H9 (cell line): ENCODE measurements at regions not wholly inside any gene's neighbourhood (a gene's known extent, or its start where the extent isn't known, plus 50 kb on each side); places are given as distances from the start of the nearest gene placed in this dataset.

Experiments
- DNase-seq: peaks from one replicate; pipeline ENCODE4 v3.0.0-alpha.2; 2017
- H2AFZ ChIP-seq: one replicate; pipeline ENCODE4 v1.6.1; 2013; ENCODE audit warnings: mild to moderate bottlenecking, low read length, control low read depth, moderate library complexity
- H2AK5ac ChIP-seq: 2 replicates; pipeline ENCODE4 v1.6.1; 2013; ENCODE audit warnings: low read length, control low read depth, mixed read lengths; ENCODE audit not compliant: insufficient read length
- H2BK120ac ChIP-seq: one replicate; pipeline ENCODE4 v1.6.1; 2013; ENCODE audit warnings: low read depth, mild to moderate bottlenecking, low read length, control low read depth, inconsistent platforms; ENCODE audit not compliant: poor library complexity, severe bottlenecking
- H2BK12ac ChIP-seq: 2 replicates; pipeline ENCODE4 v1.6.1; 2013; ENCODE audit warnings: low read length, control low read depth, mixed read lengths, low read depth; ENCODE audit not compliant: insufficient read length
- H2BK15ac ChIP-seq: 2 replicates; pipeline ENCODE4 v1.6.1; 2013; ENCODE audit warnings: low read depth, low read length, control low read depth
- H2BK20ac ChIP-seq: one replicate; pipeline ENCODE4 v1.6.1; 2013; ENCODE audit warnings: low read depth, mild to moderate bottlenecking, low read length, control low read depth, inconsistent platforms; ENCODE audit not compliant: poor library complexity, severe bottlenecking
- H2BK5ac ChIP-seq: 2 replicates; pipeline ENCODE4 v1.6.1; 2013; ENCODE audit warnings: low read length, control low read depth, mixed read lengths; ENCODE audit not compliant: insufficient read length
- H3K14ac ChIP-seq: 2 replicates; pipeline ENCODE4 v1.6.1; 2013; ENCODE audit warnings: low read length, control low read depth; ENCODE audit not compliant: insufficient read depth
- H3K18ac ChIP-seq: 2 replicates; pipeline ENCODE4 v1.6.1; 2013; ENCODE audit warnings: low read depth, mild to moderate bottlenecking, mixed read lengths, low read length, control low read depth; ENCODE audit not compliant: insufficient read length
- H3K23ac ChIP-seq: 2 replicates; pipeline ENCODE4 v1.6.1; 2013; ENCODE audit warnings: low read length, control low read depth, mixed read lengths, low read depth; ENCODE audit not compliant: insufficient read length
- H3K23me2 ChIP-seq: 2 replicates; pipeline ENCODE4 v1.6.1; 2013; ENCODE audit warnings: low read depth, mild to moderate bottlenecking, mixed read lengths, low read length, control low read depth; ENCODE audit not compliant: insufficient read length, poor library complexity, severe bottlenecking
- H3K27ac ChIP-seq: 2 replicates; pipeline ENCODE4 v1.5.1; 2013; ENCODE audit warnings: low read length, control low read depth, mixed read lengths, low read depth; ENCODE audit not compliant: insufficient read length
- H3K27me3 ChIP-seq: 2 replicates; pipeline ENCODE4 v1.6.1; 2013; ENCODE audit warnings: low read length, control low read depth, inconsistent platforms; ENCODE audit not compliant: insufficient read depth
- H3K4ac ChIP-seq: 2 replicates; pipeline ENCODE4 v1.6.1; 2013; ENCODE audit warnings: low read depth, mild to moderate bottlenecking, control low read depth, inconsistent platforms, low read length, moderate library complexity
- H3K4me1 ChIP-seq: 2 replicates; pipeline ENCODE4 v1.6.1; 2013; ENCODE audit warnings: low read length, control low read depth, inconsistent platforms; ENCODE audit not compliant: insufficient read depth
- H3K4me2 ChIP-seq: 2 replicates; pipeline ENCODE4 v1.6.1; 2013; ENCODE audit warnings: low read length, control low read depth, mixed read lengths; ENCODE audit not compliant: insufficient read length, insufficient read depth
- H3K56ac ChIP-seq: 2 replicates; pipeline ENCODE4 v1.6.1; 2013; ENCODE audit warnings: low read depth, mild to moderate bottlenecking, mixed read lengths, low read length, control low read depth; ENCODE audit not compliant: insufficient read length
- H3K79me1 ChIP-seq: 2 replicates; pipeline ENCODE4 v1.6.1; 2013; ENCODE audit warnings: low read depth, mild to moderate bottlenecking, moderate library complexity, low read length, control low read depth, inconsistent platforms; ENCODE audit not compliant: insufficient read depth, poor library complexity, severe bottlenecking
- H3K79me2 ChIP-seq: 2 replicates; pipeline ENCODE4 v1.6.1; 2013; ENCODE audit warnings: low read length, control low read depth, inconsistent platforms; ENCODE audit not compliant: insufficient read depth
- H3K9ac ChIP-seq: 2 replicates; pipeline ENCODE4 v1.6.1; 2013; ENCODE audit warnings: low read length, control low read depth, mixed read lengths; ENCODE audit not compliant: insufficient read length; ENCODE audit errors: extremely low read depth
- H3K9me3 ChIP-seq: one replicate; pipeline ENCODE4 v1.6.1; 2013; ENCODE audit warnings: low read depth, low read length, inconsistent platforms; ENCODE audit not compliant: control insufficient read depth
- H3T11ph ChIP-seq: one replicate; pipeline ENCODE4 v1.6.1; 2013; ENCODE audit warnings: mild to moderate bottlenecking, low read length, control low read depth, inconsistent platforms
- H4K20me1 ChIP-seq: one replicate; pipeline ENCODE4 v1.6.1; 2013; ENCODE audit not compliant: control insufficient read depth, insufficient read length, insufficient read depth
- H4K5ac ChIP-seq: 2 replicates; pipeline ENCODE4 v1.6.1; 2013; ENCODE audit warnings: low read depth, mild to moderate bottlenecking, mixed read lengths, low read length, control low read depth; ENCODE audit not compliant: insufficient read length
- H4K8ac ChIP-seq: replicated peaks from 2 replicates; pipeline ENCODE4 v1.6.1; 2013; ENCODE audit warnings: low read length, control low read depth, mixed read lengths, low read depth; ENCODE audit not compliant: insufficient read length
- H4K91ac ChIP-seq: 2 replicates; pipeline ENCODE4 v1.6.1; 2013; ENCODE audit warnings: low read depth, mild to moderate bottlenecking, moderate library complexity, mixed read lengths, low read length, control low read depth; ENCODE audit not compliant: insufficient read length
- H3K27ac Mint-ChIP-seq, 3 experiments: 2 replicates in 2 of 3; 3 replicates in 1 of 3; pipeline ENCODE4 v1.8.0; 2020 to 2021; ENCODE audit warnings: mixed read lengths in 3 of 3, mild to moderate bottlenecking in 1 of 3, moderate library complexity in 1 of 3
- H3K27me3 Mint-ChIP-seq: 2 replicates; pipeline ENCODE4 v1.8.0; 2021; ENCODE audit warnings: low read depth, mild to moderate bottlenecking, moderate library complexity, mixed read lengths
- H3K36me3 Mint-ChIP-seq, 3 experiments: 2 replicates in 2 of 3; 3 replicates in 1 of 3; pipeline ENCODE4 v1.8.0; 2020 to 2021; ENCODE audit warnings: low read depth in 3 of 3, mixed read lengths in 3 of 3; ENCODE audit not compliant: insufficient read depth in 1 of 3
- H3K4me1 Mint-ChIP-seq, 2 experiments: 2 replicates each; pipeline ENCODE4 v1.8.0; 2020; ENCODE audit warnings: mixed read lengths in 2 of 2
- H3K4me3 Mint-ChIP-seq, 2 experiments: 2 replicates in 1 of 2; 3 replicates in 1 of 2; pipeline ENCODE4 v1.8.0; 2020 to 2021; ENCODE audit warnings: mild to moderate bottlenecking in 2 of 2, mixed read lengths in 2 of 2, moderate library complexity in 1 of 2
- H3K9me3 Mint-ChIP-seq, 2 experiments: 2 replicates in 1 of 2; 3 replicates in 1 of 2; pipeline ENCODE4 v1.8.0; 2020; ENCODE audit warnings: mild to moderate bottlenecking in 2 of 2, mixed read lengths in 2 of 2, moderate library complexity in 1 of 2
- WGBS: extraction: QIAGEN DNeasy Blood & Tissue Kit; methylation state at CpG from one replicate; pipeline ENCODE4 v1.1.7; 2013; ENCODE audit warnings: missing lambda C conversion rate, low lambda C conversion rate, mixed read lengths; ENCODE audit not compliant: insufficient read length; ENCODE audit errors: extremely low coverage; 5-methylcytosine and 5-hydroxymethylcytosine counted together
- TF ChIP-seq, protein P1 (sequence below): fragments of 200-600 bp; sonication (generic); conservative IDR thresholded peaks from 3 replicates; pipeline ENCODE4 v1.8.0; 2021; ENCODE audit warnings: antibody characterized with exemption, mild to moderate bottlenecking

- Mint-ChIP-seq H3K4me1 (peaks cover 13 to 38% of the 10 kb centered on the region in 2 experiments), H3K4me3 (no peak overlapping the region), H3K36me3 (no peaks in the 10 kb centered on the region; a peak in 1 of 7 replicates), H3K27ac (no peak overlapping the region), H3K27me3 (peaks cover 39% of the 10 kb centered on the region), H3K9me3 (peaks cover 3 to 4% of the 10 kb centered on the region in 2 experiments; a peak in 4 of 5 replicates)
- no peaks in the 10 kb centered on the region for H3K9me3 ChIP-seq
- H4K20me1 ChIP-seq: no peaks in the 10 kb centered on the region
- H2BK15ac ChIP-seq: no peak overlapping the region
- H3K27me3 ChIP-seq: peaks cover 12% of the 10 kb centered on the region; the same call in 1 of the 2 replicates
- H3K23ac ChIP-seq: no peak overlapping the region
- H3K23me2 ChIP-seq: no peaks in the 10 kb centered on the region
- no peak overlapping the region for H2BK20ac ChIP-seq
- DNase-seq: no peak
- no peak overlapping the region for H2BK12ac ChIP-seq
- H3K18ac ChIP-seq: no peak overlapping the region
- no peak overlapping the region for H3T11ph ChIP-seq
- H3K79me1 ChIP-seq: no peaks in the 10 kb centered on the region
- no peak overlapping the region for H2BK120ac ChIP-seq
- H3K4me1 ChIP-seq: no peaks in the 10 kb centered on the region; the same call in 1 of the 2 replicates
- H2AK5ac ChIP-seq: no peak overlapping the region
- no peak overlapping the region for H3K14ac ChIP-seq
- H4K8ac ChIP-seq: no peak overlapping the region
- no peak overlapping the region for H4K91ac ChIP-seq
- H3K27ac ChIP-seq: no peak overlapping the region
- TF ChIP-seq, protein P1, sequence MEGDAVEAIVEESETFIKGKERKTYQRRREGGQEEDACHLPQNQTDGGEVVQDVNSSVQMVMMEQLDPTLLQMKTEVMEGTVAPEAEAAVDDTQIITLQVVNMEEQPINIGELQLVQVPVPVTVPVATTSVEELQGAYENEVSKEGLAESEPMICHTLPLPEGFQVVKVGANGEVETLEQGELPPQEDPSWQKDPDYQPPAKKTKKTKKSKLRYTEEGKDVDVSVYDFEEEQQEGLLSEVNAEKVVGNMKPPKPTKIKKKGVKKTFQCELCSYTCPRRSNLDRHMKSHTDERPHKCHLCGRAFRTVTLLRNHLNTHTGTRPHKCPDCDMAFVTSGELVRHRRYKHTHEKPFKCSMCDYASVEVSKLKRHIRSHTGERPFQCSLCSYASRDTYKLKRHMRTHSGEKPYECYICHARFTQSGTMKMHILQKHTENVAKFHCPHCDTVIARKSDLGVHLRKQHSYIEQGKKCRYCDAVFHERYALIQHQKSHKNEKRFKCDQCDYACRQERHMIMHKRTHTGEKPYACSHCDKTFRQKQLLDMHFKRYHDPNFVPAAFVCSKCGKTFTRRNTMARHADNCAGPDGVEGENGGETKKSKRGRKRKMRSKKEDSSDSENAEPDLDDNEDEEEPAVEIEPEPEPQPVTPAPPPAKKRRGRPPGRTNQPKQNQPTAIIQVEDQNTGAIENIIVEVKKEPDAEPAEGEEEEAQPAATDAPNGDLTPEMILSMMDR: no peak
- H2BK5ac ChIP-seq: no peak overlapping the region
- no CpG with 5 or more reads among the region's 8 CpGs for WGBS
- H4K5ac ChIP-seq: no peak overlapping the region
- no peaks in the 10 kb centered on the region for H3K79me2 ChIP-seq
- no peak overlapping the region for H2AFZ ChIP-seq
- H3K4ac ChIP-seq: no peak overlapping the region
- H3K4me2 ChIP-seq: no peak overlapping the region
- H3K56ac ChIP-seq: no peak overlapping the region
- H3K9ac ChIP-seq: no peak overlapping the region
Observed at GRCh38 chr9:129263836-129264235, 85.8 kb upstream of the IER5L start.
